B cell (primary cell): ENCODE measurements at regions not wholly inside any gene's neighbourhood (a gene's known extent, or its start where the extent isn't known, plus 50 kb on each side); places are given as distances from the start of the nearest gene placed in this dataset.

ENCODE experiments used
- ATAC-seq: fragments of 200-7000 bp; cut with Tn5 transposase; one replicate; pipeline ENCODE4 v1.10.0; 2021; ENCODE audit warnings: low read depth, mild to moderate bottlenecking, moderate number of reproducible peaks, moderate library complexity
- CTCF ChIA-PET: fragments of 350-600 bp; sonication (Branson Sonifier 250); formaldehyde crosslinking; loops from one replicate; lab custom pipeline; 2021; ENCODE audit warnings: antibody characterized with exemption, inconsistent platforms; lab: Charles Lee
- POLR2A ChIA-PET: fragments of 350-600 bp; sonication (Branson Sonifier 250); formaldehyde crosslinking; loops from one replicate; lab custom pipeline; 2021; ENCODE audit warnings: antibody characterized with exemption; lab: Charles Lee
- DNase-seq: peaks from one replicate; pipeline ENCODE4 v3.0.0; 2013
- H2AFZ ChIP-seq: 2 replicates; pipeline ENCODE4 v1.6.1; 2012; ENCODE audit warnings: mild to moderate bottlenecking, low read depth, low read length; ENCODE audit not compliant: insufficient read depth, poor library complexity, severe bottlenecking
- H3K27ac ChIP-seq, 2 donors: 1 replicate in 1 of 2; 2 replicates in 1 of 2; pipeline ENCODE4 v1.5.1; 2012 to 2013; ENCODE audit warnings: low read length in 2 of 2, mild to moderate bottlenecking in 2 of 2, moderate library complexity in 1 of 2
- H3K27me3 ChIP-seq, 4 experiments: fragments of 200-600 bp in 1 of 4; sonication (generic) in 1 of 4; replicated peaks in 1 of 4; 1 replicate in 2 of 4; 2 replicates in 2 of 4; pipeline versions ENCODE4 v1.6.1 to v1.7.0; 2013 to 2016; ENCODE audit warnings: low read length in 3 of 4, mild to moderate bottlenecking in 2 of 4, mixed read lengths in 1 of 4, moderate library complexity in 1 of 4; ENCODE audit not compliant: insufficient read depth in 4 of 4, control insufficient read depth in 3 of 4; ENCODE audit errors: control extremely low read depth in 1 of 4
- H3K36me3 ChIP-seq, 2 experiments: replicated peaks in 1 of 2; 1 replicate in 1 of 2; 2 replicates in 1 of 2; pipeline versions ENCODE4 v1.6.1 to v1.7.1; 2013; ENCODE audit warnings: low read length in 1 of 2; ENCODE audit not compliant: insufficient read depth in 2 of 2, control insufficient read depth in 1 of 2; ENCODE audit errors: control extremely low read depth in 1 of 2, extremely low read depth in 1 of 2
- H3K4me1 ChIP-seq, 2 donors: fragments of 200-600 bp in 1 of 2; sonication (generic) in 1 of 2; 1 replicate in 1 of 2; 2 replicates in 1 of 2; pipeline versions ENCODE4 v1.5.1 to v1.6.1; 2013 to 2017; ENCODE audit warnings: low read length in 2 of 2; ENCODE audit not compliant: control insufficient read depth in 2 of 2, insufficient read depth in 2 of 2
- H3K4me2 ChIP-seq: replicated peaks from 2 replicates; pipeline ENCODE3; 2012; ENCODE audit warnings: mild to moderate bottlenecking, low read depth, low read length; ENCODE audit not compliant: poor library complexity, severe bottlenecking
- H3K4me3 ChIP-seq, 5 experiments: fragments of 200-600 bp in 1 of 5; sonication (generic) in 1 of 5; 1 replicate in 3 of 5; 2 replicates in 2 of 5; pipeline versions ENCODE4 v1.5.1 to v1.7.0; 2011 to 2016; ENCODE audit warnings: low read length in 4 of 5, mild to moderate bottlenecking in 4 of 5, low read depth in 2 of 5, control low read depth in 1 of 5, moderate library complexity in 1 of 5; ENCODE audit not compliant: insufficient read depth in 1 of 5; ENCODE audit errors: control extremely low read depth in 1 of 5, extremely low read depth in 1 of 5
- H3K79me2 ChIP-seq: fragments of 200-600 bp; sonication (generic); one replicate; pipeline ENCODE4 v1.6.0; 2016; ENCODE audit warnings: low read length; ENCODE audit not compliant: control insufficient read depth, insufficient read depth
- H3K9ac ChIP-seq: fragments of 200-600 bp; sonication (generic); 2 replicates; pipeline ENCODE4 v1.6.1; 2017; ENCODE audit warnings: mild to moderate bottlenecking, low read length, moderate library complexity
- H3K9me3 ChIP-seq, 3 donors: one replicate each; pipeline versions ENCODE4 v1.6.1 to v1.7.1; 2013; ENCODE audit warnings: low read length in 2 of 3; ENCODE audit not compliant: control insufficient read depth in 2 of 3, insufficient read depth in 1 of 3; ENCODE audit errors: control extremely low read depth in 1 of 3
- H4K20me1 ChIP-seq: 2 replicates; pipeline ENCODE4 v1.6.0; 2012; ENCODE audit warnings: mild to moderate bottlenecking, low read length; ENCODE audit not compliant: insufficient read depth, control insufficient read depth, poor library complexity, severe bottlenecking
- H3K27ac Mint-ChIP-seq: one replicate; pipeline ENCODE4 v1.8.0; 2021; ENCODE audit warnings: mixed read lengths
- H3K27me3 Mint-ChIP-seq: one replicate; pipeline ENCODE4 v1.8.0; 2021; ENCODE audit warnings: mixed read lengths
- H3K4me1 Mint-ChIP-seq: one replicate; pipeline ENCODE4 v1.8.0; 2021; ENCODE audit warnings: mixed read lengths
- H3K4me3 Mint-ChIP-seq: one replicate; pipeline ENCODE4 v1.8.0; 2021; ENCODE audit warnings: mixed read lengths
- H3K9me3 Mint-ChIP-seq: one replicate; pipeline ENCODE4 v1.8.0; 2022; ENCODE audit warnings: mixed read lengths; ENCODE audit not compliant: insufficient read depth
- CTCF ChIP-seq: fragments of 200-600 bp; IDR thresholded peaks from one replicate; pipeline ENCODE4 v1.8.0; 2022; ENCODE audit warnings: antibody characterized with exemption, mild to moderate bottlenecking
- EZH2 ChIP-seq: IDR thresholded peaks from 2 replicates; pipeline ENCODE4 v1.6.1; 2012; ENCODE audit warnings: borderline replicate concordance, low read depth, mild to moderate bottlenecking, moderate library complexity, low read length; ENCODE audit not compliant: insufficient read depth, poor library complexity, severe bottlenecking
- WGBS: methylation state at CpG from one replicate; pipeline ENCODE4 v1.1.5; 2013; ENCODE audit warnings: missing lambda C conversion rate; ENCODE audit not compliant: insufficient coverage; 5-methylcytosine and 5-hydroxymethylcytosine counted together
- intact Hi-C: fragments of 100-400 bp; cut with micrococcal nuclease; formaldehyde crosslinking; loops from one replicate; pipeline ENCODE4 v1.10.0; 2022

GRCh38 chr1:218656301-218657037, 311.3 kb downstream of the TGFB2 start:
- TF ChIP-seq CTCF, result no peak
- no peak for TF ChIP-seq EZH2
- Mint-ChIP-seq H3K4me3 (no peak overlapping the region), H3K27ac (no peak overlapping the region), H3K9me3 (no peaks in the 10 kb centered on the region), H3K4me1 (no peaks in the 10 kb centered on the region), H3K27me3 (peaks cover 15% of the 10 kb centered on the region)
- Histone ChIP-seq H3K27ac (no peak overlapping the region), H3K9ac (no peak overlapping the region), H3K79me2 (no peaks in the 10 kb centered on the region), H3K4me3 (no peak overlapping the region), H3K4me2 (no peak overlapping the region), H4K20me1 (no peaks in the 10 kb centered on the region), H3K36me3 (no peaks in the 10 kb centered on the region), H3K4me1 (no peaks in the 10 kb centered on the region), H3K9me3 (no peaks in the 10 kb centered on the region), H2AFZ (no peak overlapping the region), H3K27me3 (no peaks in the 10 kb centered on the region)
- CTCF ChIA-PET, result no interaction called here
- DNase-seq (no peak), ATAC-seq (no peak)
- intact Hi-C loops, result no loop called here
- 94% methylated on average over 1 of the region's 3 CpGs for WGBS
- POLR2A ChIA-PET, result no interaction called here

GRCh38 chr1:218658269-218658668, 313.1 kb downstream of the TGFB2 start:
- Mint-ChIP-seq H3K27ac (no peak overlapping the region), H3K9me3 (no peaks in the 10 kb centered on the region), H3K27me3 (peaks cover 19% of the 10 kb centered on the region), H3K4me3 (no peak overlapping the region), H3K4me1 (no peaks in the 10 kb centered on the region)
- intact Hi-C loops, result no loop called here
- H3K9ac ChIP-seq, result no peak overlapping the region
- DNase-seq (no peak), ATAC-seq (no peak)
- H4K20me1 ChIP-seq, result no peaks in the 10 kb centered on the region
- H3K4me2 ChIP-seq, result no peak overlapping the region
- WGBS, result no CpG with 5 or more reads among the region's 2 CpGs
- ChIA-PET POLR2A (no interaction called here), CTCF (no interaction called here)
- TF ChIP-seq CTCF (no peak), EZH2 (no peak)
- no peaks in the 10 kb centered on the region for H3K27me3 ChIP-seq
- H3K79me2 ChIP-seq, result no peaks in the 10 kb centered on the region
- no peak overlapping the region for H2AFZ ChIP-seq
- no peaks in the 10 kb centered on the region for H3K36me3 ChIP-seq
- no peak overlapping the region for H3K4me3 ChIP-seq
- no peaks in the 10 kb centered on the region for H3K9me3 ChIP-seq
- H3K27ac ChIP-seq, result no peak overlapping the region
- H3K4me1 ChIP-seq, result no peaks in the 10 kb centered on the region
